HEK293T (cell line): ENCODE measurements at regions not wholly inside any gene's neighbourhood (a gene's known extent, or its start where the extent isn't known, plus 50 kb on each side); places are given as distances from the start of the nearest gene placed in this dataset.
"Not testable (repeated sequence)": the region's sequence is repeated elsewhere in the genome, so short reads cannot be mapped to it uniquely, and the experiment has no call there.

Experiments
- CTCF ChIA-PET: fragments of 350-600 bp; formaldehyde crosslinking; extraction: SDS; loops from one replicate; lab custom pipeline; 2021; ENCODE audit warnings: antibody characterized with exemption, inconsistent platforms; lab: Yijun Ruan, JAX
- POLR2A ChIA-PET: fragments of 350-600 bp; formaldehyde crosslinking; extraction: SDS; loops from one replicate; lab custom pipeline; 2020; ENCODE audit warnings: antibody characterized with exemption, inconsistent platforms; lab: Yijun Ruan, JAX
- DNase-seq: peaks from one replicate; pipeline ENCODE4 v3.0.0; 2012; ENCODE audit warnings: mixed read lengths; ENCODE audit errors: extremely low spot score
- ARNT ChIP-seq: fragments of 450-650 bp; IDR thresholded peaks from 2 replicates; pipeline ENCODE4 v1.6.1; 2017; ENCODE audit warnings: mild to moderate bottlenecking
- BHLHE40 ChIP-seq: fragments of 450-650 bp; IDR thresholded peaks from 2 replicates; pipeline ENCODE4 v1.6.1; 2016; ENCODE audit warnings: mild to moderate bottlenecking, moderate library complexity, borderline replicate concordance
- CTBP1 ChIP-seq: fragments of 450-650 bp; IDR thresholded peaks from 2 replicates; pipeline ENCODE4 v1.6.1; 2016; ENCODE audit warnings: borderline replicate concordance
- ELF4 ChIP-seq: fragments of 450-650 bp; IDR thresholded peaks from 2 replicates; pipeline ENCODE4 v1.6.1; 2017; ENCODE audit warnings: antibody characterized with exemption
- FOXA1 ChIP-seq: fragments of 450-650 bp; IDR thresholded peaks from 2 replicates; pipeline ENCODE4 v1.6.1; 2016; ENCODE audit warnings: mild to moderate bottlenecking
- FOXK2 ChIP-seq: fragments of 450-650 bp; IDR thresholded peaks from 2 replicates; pipeline ENCODE4 v1.6.1; 2016; ENCODE audit warnings: mild to moderate bottlenecking
- FOXM1 ChIP-seq: fragments of 450-650 bp; IDR thresholded peaks from 2 replicates; pipeline ENCODE4 v1.6.1; 2017; ENCODE audit warnings: mild to moderate bottlenecking, borderline replicate concordance
- HDGF ChIP-seq: fragments of 450-650 bp; IDR thresholded peaks from 2 replicates; pipeline ENCODE4 v1.6.1; 2017; ENCODE audit warnings: antibody characterized with exemption, borderline replicate concordance
- L3MBTL2 ChIP-seq: fragments of 450-650 bp; conservative IDR thresholded peaks from 2 replicates; pipeline ENCODE4 v1.6.1; 2016; ENCODE audit warnings: mild to moderate bottlenecking
- LEF1 ChIP-seq: fragments of 450-650 bp; IDR thresholded peaks from 2 replicates; pipeline ENCODE4 v1.6.1; 2017; ENCODE audit warnings: mild to moderate bottlenecking, borderline replicate concordance
- NFRKB ChIP-seq: fragments of 450-650 bp; IDR thresholded peaks from 2 replicates; pipeline ENCODE4 v1.6.1; 2016; ENCODE audit warnings: mild to moderate bottlenecking, moderate library complexity
- SP1 ChIP-seq: fragments of 450-650 bp; IDR thresholded peaks from 2 replicates; pipeline ENCODE4 v1.6.1; 2017
- SUZ12 ChIP-seq: fragments of 450-650 bp; IDR thresholded peaks from 2 replicates; pipeline ENCODE4 v1.6.1; 2016; ENCODE audit warnings: mild to moderate bottlenecking
- TARDBP ChIP-seq: fragments of 450-650 bp; IDR thresholded peaks from 2 replicates; pipeline ENCODE4 v1.6.1; 2016
- ZNF384 ChIP-seq: fragments of 450-650 bp; IDR thresholded peaks from 2 replicates; pipeline ENCODE4 v1.6.1; 2016

- ChIA-PET POLR2A (no interaction called here), CTCF (no interaction called here)
- TF ChIP-seq FOXK2 (no peak), SUZ12 (no peak), ZNF384 (no peak), FOXA1 (no peak)
- DNase-seq, result no peak
These were observed 91.4 kb upstream of the SALL1 start for GRCh38 chr16:51242296-51242994.

GRCh38 chr16:51239196-51239595, 88.1 kb upstream of the SALL1 start:
- no peak for TF ChIP-seq FOXA1
- no peak for TF ChIP-seq NFRKB
- no peak for TF ChIP-seq CTBP1
- POLR2A ChIA-PET, result no interaction called here
- CTCF ChIA-PET, result no interaction called here
- no peak for DNase-seq

GRCh38 chr16:51237861-51238378, 86.8 kb upstream of the SALL1 start:
- CTCF ChIA-PET, result interaction anchor here (0.7 kb wide), 1 partner anchor 108 kb away, joined by 3 read pairs; no protein-coding TSS in a partner anchor
- no peak for DNase-seq

GRCh38 chr16:51237207-51237606, 86.1 kb upstream of the SALL1 start:
- DNase-seq, result no peak
- POLR2A ChIA-PET, result no interaction called here
- CTCF ChIA-PET, result interaction anchor here (0.6 to 0.7 kb wide), 2 partner anchors 107 to 134 kb away, joined by 3 to 4 read pairs; no protein-coding TSS in a partner anchor
- no peak for TF ChIP-seq L3MBTL2
- no peak for TF ChIP-seq CTBP1
- no peak for TF ChIP-seq SUZ12
- no peak for TF ChIP-seq FOXA1
- TF ChIP-seq BHLHE40, result no peak
- no peak for TF ChIP-seq ARNT
- TF ChIP-seq ZNF384, result no peak
- TF ChIP-seq FOXK2, result no peak
- TF ChIP-seq NFRKB, result no peak
- TF ChIP-seq TARDBP, result no peak
- no peak for TF ChIP-seq FOXM1
- no peak for TF ChIP-seq ELF4

More at GRCh38 chr16:51237861-51238378, 86.8 kb upstream of the SALL1 start:
- POLR2A ChIA-PET, result no interaction called here
- TF ChIP-seq FOXA1 (no peak), TARDBP (no peak), NFRKB (no peak), L3MBTL2 (no peak), LEF1 (no peak), BHLHE40 (no peak), FOXK2 (no peak), ZNF384 (no peak), ELF4 (no peak), HDGF (no peak), SP1 (no peak), CTBP1 (no peak), FOXM1 (no peak)

- DNase-seq, result no peak
- TF ChIP-seq FOXK2, result no peak
- TF ChIP-seq BHLHE40, result no peak
- no peak for TF ChIP-seq FOXM1
- no peak for TF ChIP-seq L3MBTL2
- no peak for TF ChIP-seq CTBP1
- TF ChIP-seq SP1, result no peak
- no peak for TF ChIP-seq TARDBP
- TF ChIP-seq NFRKB, result no peak
- TF ChIP-seq ARNT, result no peak
- no peak for TF ChIP-seq ELF4
- no peak for TF ChIP-seq FOXA1
- ChIA-PET POLR2A (no interaction called here), CTCF (interaction anchor here (0.6 kb wide), 1 partner anchor 134 kb away, joined by 4 read pairs; no protein-coding TSS in a partner anchor)
These were observed 85.5 kb upstream of the SALL1 start for GRCh38 chr16:51236583-51236982.

GRCh38 chr16:51231702-51232101, 80.6 kb upstream of the SALL1 start:
- CTCF ChIA-PET, result no interaction called here
- no peak for DNase-seq
- TF ChIP-seq TARDBP (no peak), SP1 (no peak), ELF4 (no peak), HDGF (no peak), FOXM1 (no peak)
- POLR2A ChIA-PET, result interaction anchor here (0.7 kb wide), 1 partner anchor 297 kb away, joined by 3 read pairs; no protein-coding TSS in a partner anchor

- CTCF ChIA-PET, DNase-seq, POLR2A ChIA-PET: not testable (repeated sequence)
These were observed 79.0 kb upstream of the SALL1 start for GRCh38 chr16:51230035-51230434.

GRCh38 chr16:51228097-51228659, 77.1 kb upstream of the SALL1 start:
- ChIA-PET POLR2A (no interaction called here), CTCF (no interaction called here)
- no peak for TF ChIP-seq FOXA1
- no peak for TF ChIP-seq L3MBTL2
- no peak for TF ChIP-seq HDGF
- TF ChIP-seq SP1, result no peak
- TF ChIP-seq NFRKB, result no peak
- TF ChIP-seq TARDBP, result no peak
- DNase-seq, result no peak
